Endothelial cell of umbilical vein (primary cell): ENCODE measurements at regions not wholly inside any gene's neighbourhood (a gene's known extent, or its start where the extent isn't known, plus 50 kb on each side); places are given as distances from the start of the nearest gene placed in this dataset.

Experiments used
- BruUV-seq: library from RNA; stranded (reverse); fragments of 400-500 nt; replicated peaks from 2 replicates; lab custom pipeline; 2021; lab: Mats Ljungman, UMichigan
- CTCF ChIA-PET: fragments of 300-600, 350-600 bp; sonication (Branson Sonifier 250); formaldehyde crosslinking; loops from one replicate; lab custom pipeline; 2021; ENCODE audit warnings: antibody characterized with exemption, inconsistent platforms; lab: Charles Lee
- POLR2A ChIA-PET: fragments of 300-600, 350-600 bp; sonication (Branson Sonifier 250); formaldehyde crosslinking; loops from one replicate; lab custom pipeline; 2021; ENCODE audit warnings: antibody characterized with exemption, inconsistent platforms; lab: Charles Lee
- DNase-seq: peaks from one replicate; pipeline ENCODE4 v3.0.0-alpha.2; 2011; ENCODE audit warnings: low read depth, low spot score
- FAIRE-seq: peaks from 2 replicates; lab custom pipeline; 2011; peaks lifted over from hg19 to GRCh38; lab: Jason Lieb, UNC
- H2AFZ ChIP-seq: 2 replicates; pipeline ENCODE4 v1.6.0; 2012; ENCODE audit warnings: low read depth, low read length, control low read depth, inconsistent platforms
- H3K27ac ChIP-seq: 2 replicates; pipeline ENCODE4 v1.5.1; 2011; ENCODE audit warnings: low read depth, mild to moderate bottlenecking, control low read depth, low read length, moderate library complexity; ENCODE audit not compliant: insufficient read depth
- H3K27me3 ChIP-seq, 2 experiments: 2 replicates each; pipeline versions ENCODE4 v1.6.0 to v1.6.1; 2011; ENCODE audit warnings: low read length in 2 of 2, mixed read lengths in 1 of 2; ENCODE audit not compliant: control insufficient read depth in 2 of 2, insufficient read depth in 2 of 2
- H3K36me3 ChIP-seq, 2 experiments: 2 replicates in 1 of 2; 3 replicates in 1 of 2; pipeline ENCODE4 v1.5.1; 2011; ENCODE audit warnings: low read length in 2 of 2, mild to moderate bottlenecking in 1 of 2, moderate library complexity in 1 of 2; ENCODE audit not compliant: control insufficient read depth in 2 of 2, insufficient read depth in 2 of 2; ENCODE audit errors: extremely low read depth in 1 of 2
- H3K4me1 ChIP-seq: 3 replicates; pipeline ENCODE4 v1.5.1; 2011; ENCODE audit warnings: mild to moderate bottlenecking, low read length; ENCODE audit not compliant: control insufficient read depth, insufficient read depth; ENCODE audit errors: extremely low read depth
- H3K4me2 ChIP-seq: 2 replicates; pipeline ENCODE4 v1.6.1; 2011; ENCODE audit warnings: low read length, control low read depth, mixed read lengths; ENCODE audit not compliant: insufficient read depth
- H3K4me3 ChIP-seq, 3 experiments: fragments of 200-600 bp in 1 of 3; sonication (generic), shearing (Covaris generic) in 1 of 3; replicated peaks in 1 of 3; 2 replicates each; pipeline ENCODE4 v1.5.1; 2011 to 2016; ENCODE audit warnings: control low read depth in 3 of 3, low read length in 3 of 3, mild to moderate bottlenecking in 2 of 3, inconsistent platforms in 1 of 3, low read depth in 1 of 3, moderate library complexity in 1 of 3; ENCODE audit not compliant: insufficient read depth in 1 of 3
- H3K79me2 ChIP-seq: 2 replicates; pipeline ENCODE4 v1.6.0; 2012; ENCODE audit warnings: low read length, inconsistent platforms; ENCODE audit not compliant: control insufficient read depth, insufficient read depth
- H3K9ac ChIP-seq: replicated peaks from 2 replicates; pipeline ENCODE3; 2011; ENCODE audit warnings: low read length, control low read depth; ENCODE audit not compliant: insufficient read depth; ENCODE audit errors: extremely low read depth
- H3K9me1 ChIP-seq: replicated peaks from 3 replicates; pipeline ENCODE4 v1.6.0; 2011; ENCODE audit warnings: mild to moderate bottlenecking, low read length; ENCODE audit not compliant: control insufficient read depth, insufficient read depth; ENCODE audit errors: extremely low read depth
- H3K9me3 ChIP-seq: replicated peaks from 2 replicates; pipeline ENCODE4 v1.5.1; 2012; ENCODE audit warnings: low read length, inconsistent platforms; ENCODE audit not compliant: control insufficient read depth, insufficient read depth
- H4K20me1 ChIP-seq: replicated peaks from 2 replicates; pipeline ENCODE3; 2011; ENCODE audit warnings: mild to moderate bottlenecking, low read length; ENCODE audit not compliant: control insufficient read depth, insufficient read depth; ENCODE audit errors: extremely low read depth
- EZH2 ChIP-seq: IDR thresholded peaks from 2 replicates; pipeline ENCODE4 v1.6.1; 2012; ENCODE audit warnings: borderline replicate concordance, low read depth, mild to moderate bottlenecking, moderate library complexity, low read length, inconsistent platforms; ENCODE audit not compliant: severe bottlenecking
- FOS ChIP-seq: IDR thresholded peaks from 2 replicates; pipeline ENCODE4 v1.6.1; 2011; ENCODE audit warnings: mild to moderate bottlenecking, low read length, moderate library complexity, borderline replicate concordance; ENCODE audit not compliant: insufficient read depth
- GATA2 ChIP-seq: IDR thresholded peaks from 2 replicates; pipeline ENCODE4 v1.7.0; 2011; ENCODE audit warnings: low read depth, mild to moderate bottlenecking, moderate library complexity, mixed read lengths, low read length; ENCODE audit not compliant: insufficient read length, insufficient read depth
- JUN ChIP-seq: IDR thresholded peaks from 2 replicates; pipeline ENCODE4 v1.6.1; 2011; ENCODE audit warnings: borderline replicate concordance, low read depth; ENCODE audit not compliant: insufficient read length, insufficient read depth
- MYC ChIP-seq: IDR thresholded peaks from one replicate; pipeline ENCODE4 v1.6.1; 2011; ENCODE audit warnings: mild to moderate bottlenecking, low read depth, low read length
- POLR2A ChIP-seq: IDR thresholded peaks from 2 replicates; pipeline ENCODE4 v1.6.1; 2012; ENCODE audit warnings: low read depth, mild to moderate bottlenecking, control low read depth, low read length
- POLR2AphosphoS5 ChIP-seq: IDR thresholded peaks from 2 replicates; pipeline ENCODE4 v1.6.1; 2012; ENCODE audit warnings: low read depth, mild to moderate bottlenecking, control low read depth, low read length, moderate library complexity; ENCODE audit not compliant: insufficient read depth
- dilution Hi-C: fragments of 300-500 bp; cut with MboI; formaldehyde crosslinking; loops from one replicate; pipeline ENCODE4 v1.15.0; 2019; ENCODE audit warnings: low sequenced_read_pairs; ENCODE audit not compliant: extremely low pct_ligation_motif_present
- intact Hi-C: fragments of 100-400 bp; cut with micrococcal nuclease; formaldehyde crosslinking; loops from one replicate; pipeline ENCODE4 v1.10.0; 2022
- TF ChIP-seq, protein P1 (sequence below): IDR thresholded peaks from 2 replicates; pipeline ENCODE4 v1.6.1; 2011; ENCODE audit not compliant: insufficient read depth, insufficient read length
- TF ChIP-seq, protein P2 (sequence below), 2 donors: IDR thresholded peaks; 1 replicate in 1 of 2; 2 replicates in 1 of 2; pipeline ENCODE4 v1.5.1; 2011; ENCODE audit warnings: low read length in 2 of 2, mild to moderate bottlenecking in 2 of 2, moderate library complexity in 2 of 2, control low read depth in 1 of 2, inconsistent platforms in 1 of 2, low read depth in 1 of 2; ENCODE audit not compliant: insufficient read depth in 1 of 2; ENCODE audit errors: extremely low read depth in 1 of 2

- CTCF ChIA-PET: no interaction called here
- Histone ChIP-seq H3K4me2 (no peak overlapping the region), H3K36me3 (no peaks in the 10 kb centered on the region), H3K9me1 (no peaks in the 10 kb centered on the region), H3K9ac (no peak overlapping the region), H3K4me1 (no peaks in the 10 kb centered on the region), H2AFZ (no peak overlapping the region), H3K79me2 (no peaks in the 10 kb centered on the region), H4K20me1 (no peaks in the 10 kb centered on the region), H3K9me3 (no peaks in the 10 kb centered on the region), H3K4me3 (no peak overlapping the region), H3K27me3 (no peaks in the 10 kb centered on the region), H3K27ac (no peak overlapping the region)
- no TSS peak for BruUV-seq
- FAIRE-seq: no peak
- POLR2A ChIA-PET: no interaction called here
- intact Hi-C loops (no loop called here), dilution Hi-C loops (no loop called here)
- TF ChIP-seq FOS (no peak), GATA2 (no peak), EZH2 (no peak)
- TF ChIP-seq, protein P1, sequence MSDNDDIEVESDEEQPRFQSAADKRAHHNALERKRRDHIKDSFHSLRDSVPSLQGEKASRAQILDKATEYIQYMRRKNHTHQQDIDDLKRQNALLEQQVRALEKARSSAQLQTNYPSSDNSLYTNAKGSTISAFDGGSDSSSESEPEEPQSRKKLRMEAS: no peak
- no peak for DNase-seq
Observed at GRCh38 chr6:80792151-80792550, 685.7 kb downstream of the BCKDHB start.

DNA sequence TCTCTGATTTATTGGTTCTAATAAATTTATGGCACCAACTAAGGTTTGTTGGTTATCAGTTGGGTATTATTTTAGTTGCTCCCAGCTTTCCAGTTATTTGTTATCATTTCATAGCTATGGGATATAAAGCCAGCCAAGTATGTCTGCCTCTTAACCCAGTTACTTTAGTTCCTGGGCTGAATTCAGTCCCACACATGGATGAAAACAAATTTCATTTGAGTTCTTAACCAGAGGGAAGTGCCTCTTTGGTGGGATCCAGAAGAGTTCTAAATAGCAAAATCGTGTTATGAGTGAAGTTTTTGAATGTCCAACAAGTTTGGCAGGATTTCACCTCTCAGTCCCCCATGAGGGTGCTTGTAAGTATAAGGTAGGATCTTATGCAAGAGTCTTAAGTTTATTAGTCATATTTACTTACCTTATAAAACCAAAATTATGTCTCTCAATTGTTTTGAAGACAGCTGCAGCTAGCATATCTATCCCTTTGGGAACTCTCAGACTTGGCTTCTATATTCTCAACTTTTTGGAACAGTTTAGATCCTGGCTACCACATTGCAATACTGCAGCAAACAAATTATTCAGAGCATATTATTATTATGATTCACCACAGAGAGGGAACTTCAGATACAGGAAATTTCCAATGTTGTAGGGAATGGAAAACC lies 683.6 kb downstream of the BCKDHB start:
- H3K36me3 ChIP-seq: no peaks in the 10 kb centered on the region
- no peak overlapping the region for H2AFZ ChIP-seq
- no peak overlapping the region for H3K27ac ChIP-seq

More for the DNA sequence above, 683.6 kb downstream of the BCKDHB start:
- no peak overlapping the region for H3K9ac ChIP-seq
- FAIRE-seq: no peak
- dilution Hi-C loops: no loop called here
- no peaks in the 10 kb centered on the region for H3K4me1 ChIP-seq
- no peak overlapping the region for H3K4me2 ChIP-seq
- ChIA-PET CTCF (no interaction called here), POLR2A (no interaction called here)
- H4K20me1 ChIP-seq: no peaks in the 10 kb centered on the region
- no peak overlapping the region for H3K4me3 ChIP-seq
- no peaks in the 10 kb centered on the region for H3K9me1 ChIP-seq
- no peaks in the 10 kb centered on the region for H3K9me3 ChIP-seq
- BruUV-seq: no TSS peak
- no peaks in the 10 kb centered on the region for H3K79me2 ChIP-seq
- DNase-seq: no peak
- intact Hi-C loops: no loop called here
- no peaks in the 10 kb centered on the region for H3K27me3 ChIP-seq
- TF ChIP-seq MYC: no peak
- TF ChIP-seq, protein P2, sequence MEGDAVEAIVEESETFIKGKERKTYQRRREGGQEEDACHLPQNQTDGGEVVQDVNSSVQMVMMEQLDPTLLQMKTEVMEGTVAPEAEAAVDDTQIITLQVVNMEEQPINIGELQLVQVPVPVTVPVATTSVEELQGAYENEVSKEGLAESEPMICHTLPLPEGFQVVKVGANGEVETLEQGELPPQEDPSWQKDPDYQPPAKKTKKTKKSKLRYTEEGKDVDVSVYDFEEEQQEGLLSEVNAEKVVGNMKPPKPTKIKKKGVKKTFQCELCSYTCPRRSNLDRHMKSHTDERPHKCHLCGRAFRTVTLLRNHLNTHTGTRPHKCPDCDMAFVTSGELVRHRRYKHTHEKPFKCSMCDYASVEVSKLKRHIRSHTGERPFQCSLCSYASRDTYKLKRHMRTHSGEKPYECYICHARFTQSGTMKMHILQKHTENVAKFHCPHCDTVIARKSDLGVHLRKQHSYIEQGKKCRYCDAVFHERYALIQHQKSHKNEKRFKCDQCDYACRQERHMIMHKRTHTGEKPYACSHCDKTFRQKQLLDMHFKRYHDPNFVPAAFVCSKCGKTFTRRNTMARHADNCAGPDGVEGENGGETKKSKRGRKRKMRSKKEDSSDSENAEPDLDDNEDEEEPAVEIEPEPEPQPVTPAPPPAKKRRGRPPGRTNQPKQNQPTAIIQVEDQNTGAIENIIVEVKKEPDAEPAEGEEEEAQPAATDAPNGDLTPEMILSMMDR (IDR thresholded peaks at IDR 0.05; ENCODE audit: extremely low read depth in 1 of 2, insufficient read depth in 1 of 2, low read depth in 1 of 2, low read length in 2 of 2): no peak
- TF ChIP-seq POLR2AphosphoS5: no peak
- TF ChIP-seq, protein P1: no peak
- TF ChIP-seq GATA2: no peak
- no peak for TF ChIP-seq EZH2
- no peak for TF ChIP-seq FOS
- no peak for TF ChIP-seq POLR2A
- TF ChIP-seq JUN: no peak
